ENCODE measurements at regions not wholly inside any gene's neighbourhood (a gene's known extent, or its start where the extent isn't known, plus 50 kb on each side); places are given as distances from the start of the nearest gene placed in this dataset.

DNA sequence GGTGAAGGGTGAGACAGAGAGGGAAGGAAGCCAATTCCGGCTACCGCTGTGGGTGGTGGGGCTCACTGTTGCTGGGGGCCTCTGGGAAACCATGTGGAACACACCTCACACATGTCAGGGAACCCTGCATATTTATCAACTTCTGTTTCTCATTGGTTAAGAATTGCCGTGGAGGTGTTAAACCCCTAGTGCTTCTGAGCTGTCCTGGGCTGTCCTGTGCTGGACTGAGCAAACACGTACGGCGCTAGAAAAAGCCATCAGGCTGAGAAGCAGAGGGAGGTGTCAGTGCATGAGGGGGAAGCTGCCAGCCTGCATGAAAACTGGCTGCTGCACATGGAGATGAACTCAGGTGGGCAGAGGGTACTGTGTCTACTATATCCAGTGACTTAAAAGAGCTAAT is 103.9 kb upstream of the JAG1 start:
- TF ChIP-seq, protein P1, sequence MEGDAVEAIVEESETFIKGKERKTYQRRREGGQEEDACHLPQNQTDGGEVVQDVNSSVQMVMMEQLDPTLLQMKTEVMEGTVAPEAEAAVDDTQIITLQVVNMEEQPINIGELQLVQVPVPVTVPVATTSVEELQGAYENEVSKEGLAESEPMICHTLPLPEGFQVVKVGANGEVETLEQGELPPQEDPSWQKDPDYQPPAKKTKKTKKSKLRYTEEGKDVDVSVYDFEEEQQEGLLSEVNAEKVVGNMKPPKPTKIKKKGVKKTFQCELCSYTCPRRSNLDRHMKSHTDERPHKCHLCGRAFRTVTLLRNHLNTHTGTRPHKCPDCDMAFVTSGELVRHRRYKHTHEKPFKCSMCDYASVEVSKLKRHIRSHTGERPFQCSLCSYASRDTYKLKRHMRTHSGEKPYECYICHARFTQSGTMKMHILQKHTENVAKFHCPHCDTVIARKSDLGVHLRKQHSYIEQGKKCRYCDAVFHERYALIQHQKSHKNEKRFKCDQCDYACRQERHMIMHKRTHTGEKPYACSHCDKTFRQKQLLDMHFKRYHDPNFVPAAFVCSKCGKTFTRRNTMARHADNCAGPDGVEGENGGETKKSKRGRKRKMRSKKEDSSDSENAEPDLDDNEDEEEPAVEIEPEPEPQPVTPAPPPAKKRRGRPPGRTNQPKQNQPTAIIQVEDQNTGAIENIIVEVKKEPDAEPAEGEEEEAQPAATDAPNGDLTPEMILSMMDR (IDR thresholded peaks at IDR 0.05) = no peak
- no peak for TF ChIP-seq POLR2A (IDR thresholded peaks at IDR 0.05)
- no peak for TF ChIP-seq EP300 (IDR thresholded peaks at IDR 0.05)

All from sigmoid colon (tissue), 4 donors.